DMS153 treated with DMSO at 0.1 percent for 48 hours (cell line): ENCODE measurements at regions not wholly inside any gene's neighbourhood (a gene's known extent, or its start where the extent isn't known, plus 50 kb on each side); places are given as distances from the start of the nearest gene placed in this dataset.

Source experiments
- DNase-seq: peaks from one replicate; lab custom pipeline; 2025; ENCODE audit not compliant: unreplicated experiment; lab: John Stamatoyannopoulos, UW

DNA sequence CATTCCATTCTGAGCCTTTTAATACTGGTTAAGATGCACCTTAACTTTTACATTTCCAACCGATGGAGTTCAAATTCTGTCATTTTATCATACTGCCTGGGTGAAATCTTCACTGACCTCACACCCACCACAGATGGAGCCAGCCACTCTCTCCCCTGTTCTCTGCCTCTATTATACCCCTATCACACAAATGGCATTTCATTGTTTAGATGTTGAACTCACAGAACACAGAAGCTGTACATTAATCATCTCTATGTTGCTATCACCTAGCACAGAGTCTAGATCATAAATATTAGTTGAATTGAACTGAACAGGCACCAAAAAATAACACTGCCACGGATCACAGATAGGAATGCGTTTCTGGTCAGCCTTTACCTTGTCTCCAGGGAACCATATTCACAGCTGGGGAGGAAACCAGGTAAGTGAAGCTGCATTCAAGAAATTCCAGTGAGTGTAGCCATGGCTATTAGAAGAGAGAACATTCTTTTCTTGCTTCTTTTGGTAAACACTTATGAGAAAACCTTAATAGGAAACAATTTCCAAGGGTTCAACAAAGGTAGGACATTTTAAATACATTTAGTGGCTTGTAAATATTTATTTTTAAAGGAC lies 194.9 kb upstream of the RMST start:
- DNase-seq = no peak

DNA sequence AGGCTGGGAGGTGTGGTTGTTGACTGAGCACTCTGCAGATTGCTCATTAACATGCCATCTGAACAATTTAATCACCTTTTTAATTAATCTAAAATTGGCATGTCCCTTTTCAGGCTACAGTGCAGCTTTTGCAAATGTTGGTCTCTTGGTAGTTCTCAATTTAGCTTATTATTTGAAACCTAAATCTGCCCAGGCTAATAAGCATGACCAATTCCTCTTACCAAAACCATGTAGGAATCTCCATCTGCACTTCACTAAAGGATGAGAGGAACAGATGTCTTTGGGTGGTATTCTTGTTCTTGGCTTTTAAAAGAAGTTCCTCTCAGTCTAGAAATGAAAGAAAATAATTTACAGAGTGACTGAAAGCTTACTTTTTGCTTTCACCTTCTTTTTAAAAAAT lies 190.1 kb upstream of the RMST start:
- DNase-seq = no peak

DNA sequence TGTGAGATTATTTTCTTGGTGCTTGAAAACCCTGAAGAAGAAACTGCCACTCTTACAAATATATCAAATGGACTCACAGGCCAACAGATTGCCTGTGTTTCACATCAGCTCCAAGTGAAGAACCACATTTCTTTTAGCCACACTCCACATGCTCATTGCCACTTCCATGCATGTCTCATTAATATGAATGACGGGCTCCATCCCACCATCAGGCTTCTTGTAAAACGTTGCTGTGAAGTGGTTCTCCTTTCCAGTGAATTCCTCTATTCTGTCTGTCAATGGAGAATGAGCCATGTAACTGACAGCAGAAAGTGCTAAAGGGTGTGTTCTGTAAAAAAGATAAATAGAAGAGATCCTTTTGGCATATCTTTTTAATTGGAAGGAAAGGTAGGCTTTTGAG lies 188.2 kb upstream of the RMST start:
- no peak for DNase-seq

DNA sequence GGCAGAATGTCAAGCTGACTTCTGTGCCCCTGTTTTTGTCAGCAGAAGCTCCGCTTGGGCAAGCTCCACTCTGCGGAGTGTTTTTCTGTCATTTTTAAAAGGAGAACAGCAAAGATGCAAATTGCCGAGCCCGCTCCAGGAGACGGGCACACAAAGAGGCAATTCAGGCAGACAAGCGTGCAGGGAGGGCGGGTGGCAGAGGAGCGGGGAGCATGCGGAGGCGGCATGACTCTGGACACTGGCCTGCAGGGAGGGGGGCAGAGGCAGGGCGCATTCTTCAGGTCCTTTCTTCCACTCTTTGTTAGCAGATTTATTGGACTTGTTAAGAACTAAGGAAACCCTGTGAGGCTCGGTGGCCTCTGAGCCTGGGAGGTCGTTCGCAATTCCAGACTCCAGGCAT lies 187.3 kb upstream of the RMST start:
- DNase-seq = no peak

DNA sequence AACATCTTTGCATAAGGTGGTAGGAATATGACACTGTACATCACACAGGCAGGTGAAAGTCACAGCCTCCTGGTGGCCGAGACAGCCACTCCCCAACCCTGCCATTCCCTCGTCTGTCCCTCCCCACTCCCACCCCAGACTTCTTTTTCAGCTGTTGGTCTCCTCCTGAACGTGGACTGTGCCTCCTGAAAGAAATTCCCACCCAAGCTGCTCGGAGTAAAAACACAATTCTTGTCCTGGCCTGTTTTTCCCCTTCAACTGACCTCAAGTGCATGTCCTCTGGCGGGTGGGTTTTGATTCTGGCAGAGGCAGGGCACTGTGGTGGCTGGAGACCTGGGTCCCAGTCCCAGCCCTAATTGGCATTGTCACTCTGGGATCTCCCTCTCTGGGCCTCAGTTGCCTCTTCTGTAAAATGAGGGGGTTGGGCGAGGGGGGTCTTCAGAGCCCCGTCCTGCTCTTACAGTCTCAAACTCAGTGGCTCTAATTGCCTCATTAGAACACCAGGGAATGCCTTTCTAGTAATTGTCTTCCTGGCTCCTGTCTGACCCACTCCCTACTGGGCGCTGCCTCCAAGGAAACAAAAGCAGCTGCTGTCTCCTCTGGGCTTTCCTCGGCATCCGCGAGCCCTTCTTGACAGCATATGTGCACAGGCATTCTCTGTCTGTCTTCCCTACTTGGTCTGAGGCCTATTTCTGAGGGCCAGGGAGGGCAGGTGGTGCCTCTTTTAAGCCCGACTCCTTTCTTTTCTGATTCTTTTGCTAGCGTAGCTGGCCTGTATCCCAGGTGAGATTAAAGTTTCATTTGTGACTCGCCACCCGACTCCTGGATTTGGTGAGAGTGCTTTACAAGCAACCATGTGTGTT lies 186.6 kb upstream of the RMST start:
- no peak for DNase-seq

DNA sequence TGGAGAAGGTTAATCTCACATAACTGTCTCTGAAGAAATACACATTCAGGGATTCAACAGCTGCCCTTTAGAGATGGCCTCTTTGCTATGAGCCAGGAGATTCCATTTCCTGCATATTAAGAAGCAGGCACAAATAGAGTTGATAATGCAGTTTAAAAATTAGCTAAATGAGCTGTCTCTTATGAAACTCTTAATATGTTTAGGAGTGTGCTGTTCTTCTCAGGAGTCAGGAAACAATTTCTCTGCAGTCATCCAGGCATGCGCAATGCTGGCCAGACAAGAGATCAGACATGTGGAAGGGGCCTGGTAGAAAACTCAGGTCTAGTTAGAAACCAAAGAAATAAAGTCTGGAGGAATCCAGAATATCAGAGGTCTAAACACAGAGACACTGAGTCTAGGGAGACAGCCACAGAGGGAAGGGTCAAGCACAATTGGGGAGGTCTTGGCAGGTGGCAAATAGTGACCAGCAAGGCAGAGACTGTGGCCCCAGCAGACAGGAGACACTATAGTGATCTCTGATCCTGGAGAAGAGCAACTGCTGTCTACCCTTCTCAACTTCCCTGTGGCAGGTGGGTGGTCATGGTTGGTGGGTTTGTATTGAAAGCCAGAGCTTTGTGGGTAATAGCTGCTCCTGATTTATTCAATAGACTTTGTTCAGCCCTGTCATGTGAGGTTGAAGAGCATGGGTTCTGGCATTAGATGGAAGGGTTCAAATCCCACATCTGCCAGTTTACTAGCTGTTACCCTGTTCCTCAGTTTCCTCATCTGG lies 185.8 kb upstream of the RMST start:
- DNase-seq = no peak

DNA sequence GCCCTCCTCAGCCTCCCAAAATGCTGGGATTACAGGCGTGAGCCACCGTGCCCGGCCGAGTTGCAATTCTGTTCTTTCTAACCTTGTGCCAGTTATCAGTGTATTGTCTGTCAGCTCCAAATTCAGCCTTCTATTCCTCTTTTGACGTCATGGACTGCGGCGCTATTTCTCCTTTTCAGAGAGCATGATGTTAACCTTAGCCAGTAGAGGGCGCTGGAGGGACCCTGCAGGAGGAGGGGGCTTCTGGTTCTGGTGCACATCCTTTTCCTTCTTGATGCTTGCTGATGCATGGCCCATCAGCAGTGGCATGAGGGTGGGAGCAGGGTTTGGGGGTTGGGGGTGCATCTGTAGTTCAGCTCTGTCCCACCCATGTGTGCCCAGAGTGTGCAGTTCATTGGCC lies 179.3 kb upstream of the RMST start:
- DNase-seq = no peak

DNA sequence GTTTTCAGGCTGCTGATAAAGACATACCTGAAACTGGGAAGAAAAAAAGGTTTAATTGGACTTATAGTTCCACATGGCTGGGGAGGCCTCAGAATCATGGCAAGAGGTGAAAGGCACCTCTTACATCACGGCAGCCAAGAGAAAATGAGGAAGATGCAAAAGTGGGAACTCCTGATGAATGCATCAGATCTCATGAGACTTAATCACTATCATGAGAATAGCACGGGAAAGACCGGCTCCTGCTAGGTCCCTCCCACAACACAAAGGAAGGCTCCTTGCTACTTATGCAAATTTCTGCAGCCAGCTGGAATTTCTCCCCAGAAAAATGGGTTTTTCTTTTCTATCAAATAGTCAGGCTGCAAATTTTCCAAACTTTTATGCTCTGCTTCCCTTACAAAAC lies 174.1 kb upstream of the RMST start:
- no peak for DNase-seq

DNA sequence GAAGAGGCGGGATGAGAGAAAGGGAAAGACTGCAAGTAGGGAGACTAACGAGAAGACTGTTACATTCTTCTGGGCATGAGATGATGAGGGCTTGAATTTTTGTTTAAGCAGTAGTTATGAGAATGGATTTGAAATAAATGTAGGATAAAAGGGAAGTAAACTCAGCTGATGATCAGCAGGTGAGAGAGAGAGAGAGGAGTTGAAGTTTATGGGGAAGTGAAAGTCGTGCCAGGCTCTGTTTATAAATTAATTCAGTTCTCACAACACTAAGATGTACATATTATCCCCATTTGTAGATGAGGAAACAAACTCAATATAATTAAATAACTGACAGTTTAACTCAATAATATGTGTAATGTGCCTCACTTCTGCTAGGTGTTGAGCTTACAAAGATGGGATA lies 170.0 kb upstream of the RMST start:
- no peak for DNase-seq

DNA sequence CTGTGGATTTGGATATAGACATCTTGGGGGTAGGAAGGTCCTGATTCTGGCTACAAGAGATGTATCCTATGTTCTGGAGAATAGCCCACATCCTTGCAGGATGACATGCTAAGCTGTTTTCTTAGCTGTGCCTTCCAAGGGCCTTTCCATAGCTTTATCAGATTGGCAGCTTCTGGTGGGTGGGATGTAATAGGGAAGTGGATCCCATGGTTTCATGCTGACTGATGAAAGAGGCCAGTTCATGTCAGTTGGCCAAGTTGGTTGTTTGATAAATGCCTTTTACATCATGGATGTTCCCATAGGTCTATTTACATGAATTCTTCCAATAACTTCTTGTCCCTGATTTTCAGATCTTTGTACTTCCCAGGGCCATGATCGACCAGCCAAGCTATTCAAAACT lies 169.1 kb upstream of the RMST start:
- no peak for DNase-seq

DNA sequence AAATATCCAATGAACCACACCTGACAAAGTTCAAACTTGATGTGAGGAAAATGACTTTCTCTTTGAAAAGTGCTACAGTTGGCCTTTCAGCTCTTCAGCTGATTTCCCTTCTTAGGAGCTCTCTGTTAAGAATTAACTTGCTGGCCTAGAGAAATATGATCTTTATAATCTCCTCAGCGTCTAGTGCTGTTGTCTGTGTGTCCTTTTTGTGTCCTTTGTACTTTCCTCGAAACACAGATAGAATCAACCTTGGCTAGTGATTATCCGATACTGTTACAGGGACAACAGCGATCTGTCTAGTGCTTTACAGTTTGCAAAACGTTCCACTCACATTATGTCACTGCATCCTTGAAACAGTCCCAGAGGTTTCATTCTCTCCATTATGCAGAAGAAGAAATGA lies 162.8 kb upstream of the RMST start:
- DNase-seq = no peak

DNA sequence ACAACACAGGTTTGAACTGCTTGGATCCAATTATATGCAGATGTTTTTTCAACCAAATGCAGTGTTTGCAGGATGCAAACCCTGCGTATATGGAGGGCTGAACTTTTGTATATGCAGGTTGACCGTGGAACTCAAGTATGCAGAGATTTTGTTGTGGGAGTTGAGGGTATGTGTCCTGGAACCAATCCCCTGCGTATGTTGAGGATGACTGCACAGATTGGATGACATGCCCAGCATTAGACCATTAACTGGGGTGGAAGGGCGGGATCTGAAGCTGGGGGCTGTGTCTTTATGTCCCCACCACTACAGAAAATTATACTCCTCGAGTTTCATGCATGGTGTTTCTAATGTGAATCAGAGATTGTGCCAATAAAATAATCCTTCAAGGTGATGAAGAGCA lies 162.2 kb upstream of the RMST start:
- DNase-seq = no peak

DNA sequence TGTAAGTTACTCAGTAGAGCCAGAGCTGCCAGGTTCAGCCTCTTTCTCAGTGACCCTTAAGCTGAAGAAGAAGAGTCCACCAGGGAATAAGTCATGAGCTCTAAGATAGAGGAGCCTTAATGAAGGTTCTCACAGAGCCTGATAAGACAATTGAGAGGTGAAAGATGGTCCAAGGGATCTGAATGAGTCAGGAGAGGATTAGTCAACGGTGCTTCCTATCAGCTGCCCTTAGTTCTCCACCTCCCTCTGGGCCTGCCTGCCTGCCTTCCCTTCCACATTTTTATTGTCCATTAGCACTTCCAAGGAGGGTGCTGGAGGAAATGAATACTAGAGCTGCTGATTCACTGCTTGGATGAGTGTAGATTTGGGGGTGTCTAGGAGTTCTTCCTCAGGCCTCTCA lies 161.7 kb upstream of the RMST start:
- no peak for DNase-seq

DNA sequence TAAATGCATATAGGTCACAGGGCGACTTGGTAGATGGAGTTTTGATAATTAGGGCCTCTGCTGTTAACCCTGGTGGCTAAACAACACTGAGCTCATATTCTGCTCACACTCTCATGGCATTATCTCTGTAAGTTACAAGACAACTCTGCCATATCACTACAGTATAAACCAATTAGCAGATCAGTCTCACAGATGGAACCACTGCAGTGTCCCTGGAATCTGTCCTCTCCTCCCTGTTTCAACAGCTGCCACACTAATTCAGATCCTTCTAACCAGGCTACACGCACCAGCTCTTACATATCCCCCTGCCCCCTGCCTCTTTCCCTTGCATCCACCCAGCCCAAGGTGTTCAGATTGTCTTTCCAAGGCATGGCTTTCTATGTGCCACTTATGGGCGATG lies 161.0 kb upstream of the RMST start:
- no peak for DNase-seq

DNA sequence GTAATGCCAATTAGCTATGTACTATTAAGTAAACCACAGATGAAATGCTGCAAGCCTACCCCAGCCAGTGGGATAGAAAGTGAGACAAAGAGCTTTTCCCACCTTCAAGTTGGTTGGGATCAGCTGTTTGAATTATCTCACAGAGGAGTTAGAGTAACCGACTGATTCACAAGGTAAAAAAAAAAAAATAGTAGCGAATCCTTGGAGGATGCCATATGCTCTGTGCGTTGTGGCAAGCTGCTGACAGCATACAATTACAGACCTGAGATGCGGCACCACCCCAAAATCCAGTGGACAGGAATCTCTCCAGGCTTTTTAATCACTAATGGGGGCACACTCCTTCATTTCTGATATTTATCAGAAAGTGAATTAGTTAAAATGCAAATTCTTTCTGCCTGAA lies 157.0 kb upstream of the RMST start:
- no peak for DNase-seq

DNA sequence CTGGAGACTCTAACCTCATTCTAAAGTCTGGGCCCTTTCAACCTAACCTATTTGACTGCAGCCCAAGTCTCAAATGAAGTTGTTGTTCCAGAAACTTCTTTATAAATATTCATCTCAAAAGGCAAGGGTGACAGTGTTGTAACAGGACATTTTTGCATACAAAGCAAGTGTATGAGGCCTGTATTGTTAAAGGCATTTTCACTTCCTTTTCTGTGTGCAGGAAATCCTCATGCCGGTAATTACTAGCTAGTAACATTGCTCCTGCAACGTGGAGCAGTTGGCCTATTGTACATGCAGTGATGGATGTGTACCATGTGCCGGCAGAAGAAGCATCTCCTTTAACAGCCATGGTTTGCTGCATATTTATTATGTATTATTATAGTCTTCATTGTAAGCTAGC lies 156.5 kb upstream of the RMST start:
- DNase-seq = peak; percentile 45

DNA sequence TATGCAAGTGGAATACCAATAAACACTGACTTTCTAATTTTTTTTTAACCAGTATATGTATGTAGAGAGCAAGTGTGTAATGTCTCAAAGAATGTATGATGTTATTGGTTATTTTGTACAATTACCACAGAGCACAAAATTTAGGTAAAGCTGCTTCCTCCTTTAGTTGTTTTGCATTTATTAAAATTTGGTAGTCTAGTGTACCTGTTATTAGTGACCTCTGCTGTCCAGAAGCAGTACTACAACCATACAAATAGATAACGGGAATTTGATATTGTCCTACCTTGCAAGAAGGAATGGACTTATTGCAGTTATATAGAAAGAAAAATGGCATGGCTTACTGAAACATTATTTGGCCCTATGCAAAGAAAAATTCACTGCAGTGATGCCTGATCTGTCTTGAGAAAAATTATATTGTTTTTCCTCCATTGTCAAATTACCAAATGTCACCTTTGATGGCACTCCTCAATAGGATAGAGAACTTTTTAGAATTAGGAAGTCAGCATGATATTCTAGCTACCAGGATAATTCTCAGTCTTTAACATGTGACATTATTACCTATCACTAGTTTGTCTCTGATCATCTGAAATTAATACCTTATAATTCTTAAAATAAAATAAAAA lies 153.9 kb upstream of the RMST start:
- DNase-seq = no peak

DNA sequence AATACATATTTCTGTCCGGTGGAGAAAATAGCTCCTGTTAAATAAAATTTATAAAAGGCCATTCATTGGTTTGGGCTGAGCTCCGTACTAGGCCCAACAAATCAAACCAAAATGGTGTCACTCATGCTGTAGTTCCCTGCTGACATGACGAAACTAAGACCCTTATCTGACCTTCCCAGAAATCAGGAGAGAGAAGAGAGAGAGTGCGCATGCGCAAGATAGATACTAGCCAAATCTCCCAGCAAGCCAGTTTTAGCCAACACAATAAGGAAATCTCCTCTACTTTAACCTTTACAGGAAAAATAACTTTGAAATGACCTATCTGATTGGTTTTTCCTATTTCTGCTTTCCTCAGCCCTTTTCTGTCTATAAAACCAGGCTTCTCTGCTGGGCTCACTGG lies 152.7 kb upstream of the RMST start:
- DNase-seq = no peak

DNA sequence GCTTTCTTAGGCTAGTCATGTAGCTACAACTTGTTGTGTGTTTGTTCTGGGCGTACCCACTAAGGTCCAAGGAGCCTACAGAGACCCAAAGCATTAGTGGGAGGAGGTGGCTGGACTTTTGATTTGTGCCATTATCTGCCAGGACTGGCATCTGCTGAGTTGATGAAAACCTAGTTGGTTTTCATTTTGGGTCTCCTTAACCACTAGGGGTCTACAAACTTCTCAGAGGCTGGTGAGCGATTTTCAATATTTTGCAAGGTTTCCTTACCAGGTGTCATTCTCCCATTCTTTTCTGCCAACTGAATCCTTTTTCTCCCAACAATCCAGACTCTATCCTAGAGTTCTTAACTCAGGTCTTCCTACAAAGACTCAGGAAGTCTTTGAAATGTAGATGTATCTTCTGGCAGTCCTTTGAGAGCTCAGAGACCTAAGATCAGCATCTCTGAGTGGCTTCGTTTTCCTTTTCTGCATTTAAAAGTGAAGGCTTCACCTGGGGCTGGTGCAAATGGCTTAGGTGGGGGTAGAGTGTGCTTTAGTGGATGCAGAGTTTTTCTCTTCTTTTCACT lies 150.0 kb upstream of the RMST start:
- no peak for DNase-seq

DNA sequence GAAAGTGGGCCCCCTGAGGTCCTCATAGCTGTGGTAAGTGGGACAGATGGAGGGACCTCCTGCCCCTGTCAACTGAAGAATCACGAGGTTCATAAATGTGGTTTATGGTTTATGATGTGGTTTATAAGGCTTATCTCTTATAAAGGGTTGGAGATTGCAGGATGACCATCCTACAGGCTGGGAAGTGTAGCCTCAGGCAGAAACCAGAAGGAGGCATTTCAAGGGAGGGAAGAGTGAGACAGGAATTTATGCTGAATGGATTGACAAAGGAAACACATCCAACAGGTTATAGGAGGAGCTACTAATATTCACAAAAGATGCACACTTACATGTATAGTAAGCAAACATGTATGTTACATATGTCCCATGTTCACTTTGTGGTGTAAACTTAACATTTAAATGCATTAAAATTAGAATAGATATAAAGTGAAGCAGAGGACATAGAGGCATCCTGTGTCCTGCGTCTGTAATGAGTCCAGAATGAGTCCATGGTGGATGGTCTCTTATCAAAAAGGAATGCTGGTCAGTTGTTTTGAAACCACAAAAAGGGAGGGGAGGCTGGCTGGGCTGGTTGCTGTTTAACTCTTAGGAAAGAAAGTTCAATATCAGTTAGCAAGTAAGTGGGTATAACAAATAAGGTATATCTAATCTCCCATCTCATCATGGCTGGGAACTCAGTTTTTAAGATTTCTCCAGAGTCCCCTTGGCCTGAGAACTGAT lies 149.0 kb upstream of the RMST start:
- DNase-seq = no peak

DNA sequence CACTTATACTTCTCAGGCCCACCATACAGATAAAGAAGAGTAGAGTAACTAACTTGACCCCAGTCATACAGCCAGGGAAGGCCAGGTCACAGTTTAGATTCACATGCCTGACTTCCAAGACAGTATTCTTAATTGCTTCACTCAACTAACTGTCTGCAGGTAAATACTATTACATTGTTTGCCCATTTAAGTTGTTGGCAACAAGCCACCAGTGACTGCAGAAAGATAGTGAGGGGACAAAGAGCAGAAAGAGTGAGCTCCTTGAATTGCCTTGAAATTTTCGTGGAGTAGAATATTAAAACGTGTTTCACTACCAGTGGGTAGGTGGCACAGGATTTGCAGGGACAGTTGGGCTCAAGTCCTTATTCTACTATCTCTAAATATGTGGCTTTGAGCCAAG lies 146.3 kb upstream of the RMST start:
- no peak for DNase-seq
